NOMO-1 treated with dmso at 0.1 percent for 144 hours (cell line): ENCODE measurements at regions not wholly inside any gene's neighbourhood (a gene's known extent, or its start where the extent isn't known, plus 50 kb on each side); places are given as distances from the start of the nearest gene placed in this dataset.

Experiments used
- DNase-seq: peaks from one replicate; lab custom pipeline; 2025; ENCODE audit not compliant: unreplicated experiment; lab: John Stamatoyannopoulos, UW

- no peak for DNase-seq
Observed at GRCh38 chr3:177946497-177946896, 589.7 kb upstream of the KCNMB2 start.

- DNase-seq: no peak
Observed at GRCh38 chr3:177946936-177947335, 589.3 kb upstream of the KCNMB2 start.

DNA sequence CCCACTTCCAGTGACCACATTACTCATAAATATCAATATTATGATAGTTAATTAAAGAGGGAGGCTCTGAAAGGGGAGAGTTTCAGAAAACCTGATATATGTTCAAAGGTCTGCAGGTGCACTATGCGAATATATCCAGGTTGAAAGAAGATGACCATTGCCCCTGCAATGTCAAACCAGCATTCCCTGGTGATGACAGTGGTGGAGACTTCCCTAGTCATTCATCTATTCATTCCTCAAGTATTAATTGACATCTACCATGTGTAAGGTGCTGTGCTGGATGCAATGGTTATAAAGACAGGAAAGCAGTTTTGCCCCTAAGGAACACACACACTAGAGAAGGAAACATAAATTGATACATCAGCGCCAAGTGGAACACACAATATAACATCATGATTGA, 588.3 kb upstream of the KCNMB2 start:
- no peak for DNase-seq

GRCh38 chr3:177948716-177949425, 587.4 kb upstream of the KCNMB2 start:
- no peak for DNase-seq

DNA sequence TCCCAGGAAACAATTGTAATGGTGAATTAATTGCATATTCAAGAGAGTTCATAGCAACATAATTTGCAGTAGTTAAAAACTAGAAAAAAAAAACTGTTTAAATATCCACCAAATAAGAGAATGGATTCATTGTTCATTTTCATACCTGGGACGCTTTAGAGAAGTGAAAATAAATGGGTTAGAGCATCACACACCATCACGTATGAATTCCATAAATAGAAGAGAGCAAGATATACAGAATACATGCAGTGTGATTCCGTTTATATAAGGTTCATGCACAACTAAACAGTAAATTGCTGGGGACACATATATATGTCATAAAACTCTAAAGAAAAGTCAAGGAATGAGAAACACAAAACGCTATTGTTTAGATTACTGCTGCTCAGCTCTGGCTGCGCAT, 577.0 kb upstream of the KCNMB2 start:
- no peak for DNase-seq

GRCh38 chr3:177960014-177960413, 576.2 kb upstream of the KCNMB2 start:
- no peak for DNase-seq

- no peak for DNase-seq
Observed at GRCh38 chr3:177960722-177961121, 575.5 kb upstream of the KCNMB2 start.

DNA sequence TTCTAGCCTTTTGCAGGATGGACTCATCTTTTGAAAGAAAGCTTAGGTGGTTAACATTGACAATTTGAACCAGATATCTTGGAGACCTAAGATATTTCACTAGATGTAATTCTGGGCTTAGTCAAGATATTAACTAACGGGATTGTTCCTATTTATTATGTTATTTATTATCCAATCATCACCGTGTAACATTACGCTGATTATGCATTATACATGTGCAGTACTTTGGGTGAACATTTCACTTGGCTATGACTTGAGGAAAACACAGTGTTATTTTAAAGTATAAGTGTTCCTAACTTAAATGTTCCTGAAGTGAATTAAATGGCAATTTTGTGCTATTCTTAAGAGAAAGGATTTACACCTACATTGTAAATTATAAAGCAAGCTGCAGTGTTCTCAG, 574.5 kb upstream of the KCNMB2 start:
- DNase-seq: no peak

GRCh38 chr3:177966493-177966892, 569.7 kb upstream of the KCNMB2 start:
- no peak for DNase-seq

- DNase-seq: no peak
Observed at GRCh38 chr3:177968891-177969290, 567.3 kb upstream of the KCNMB2 start.

- no peak for DNase-seq
Observed at GRCh38 chr3:177973241-177973840, 562.9 kb upstream of the KCNMB2 start.

DNA sequence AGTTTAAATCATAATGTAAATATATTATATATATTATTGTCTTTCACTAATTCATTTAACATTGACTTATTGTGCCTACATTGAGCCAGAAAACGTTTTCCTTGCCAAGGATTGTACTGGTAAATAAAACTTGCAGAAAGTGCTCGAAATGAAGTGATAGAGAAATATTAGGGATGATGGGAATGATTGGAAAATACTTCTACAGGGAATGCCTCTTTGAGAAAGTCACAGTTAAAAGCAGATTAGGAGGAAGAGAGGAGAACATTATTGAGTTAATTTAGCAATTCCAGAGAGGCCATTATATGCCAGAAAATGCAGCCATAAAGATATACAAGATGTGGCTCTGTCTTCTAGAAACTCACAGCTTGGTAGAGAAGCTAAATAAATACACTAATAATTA, 560.0 kb upstream of the KCNMB2 start:
- DNase-seq: no peak

DNA sequence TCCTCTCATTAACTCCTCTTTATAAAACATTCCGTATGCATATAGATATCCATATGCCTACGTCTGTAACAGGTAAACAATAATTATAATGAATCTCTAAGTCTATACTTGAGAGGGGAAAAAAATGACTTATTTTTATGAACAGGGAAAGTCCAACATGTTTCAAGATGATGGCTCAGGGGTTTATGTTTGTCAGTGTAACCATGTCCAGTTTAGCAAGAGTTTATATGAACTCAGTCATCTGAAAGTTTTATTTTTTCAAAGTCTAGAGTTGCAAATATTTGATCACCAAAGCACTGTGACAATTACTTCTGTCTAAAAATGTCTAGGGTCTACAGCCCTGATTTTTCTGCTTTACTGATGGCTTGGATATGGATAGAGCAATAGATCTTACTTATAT, 559.4 kb upstream of the KCNMB2 start:
- DNase-seq: no peak

DNA sequence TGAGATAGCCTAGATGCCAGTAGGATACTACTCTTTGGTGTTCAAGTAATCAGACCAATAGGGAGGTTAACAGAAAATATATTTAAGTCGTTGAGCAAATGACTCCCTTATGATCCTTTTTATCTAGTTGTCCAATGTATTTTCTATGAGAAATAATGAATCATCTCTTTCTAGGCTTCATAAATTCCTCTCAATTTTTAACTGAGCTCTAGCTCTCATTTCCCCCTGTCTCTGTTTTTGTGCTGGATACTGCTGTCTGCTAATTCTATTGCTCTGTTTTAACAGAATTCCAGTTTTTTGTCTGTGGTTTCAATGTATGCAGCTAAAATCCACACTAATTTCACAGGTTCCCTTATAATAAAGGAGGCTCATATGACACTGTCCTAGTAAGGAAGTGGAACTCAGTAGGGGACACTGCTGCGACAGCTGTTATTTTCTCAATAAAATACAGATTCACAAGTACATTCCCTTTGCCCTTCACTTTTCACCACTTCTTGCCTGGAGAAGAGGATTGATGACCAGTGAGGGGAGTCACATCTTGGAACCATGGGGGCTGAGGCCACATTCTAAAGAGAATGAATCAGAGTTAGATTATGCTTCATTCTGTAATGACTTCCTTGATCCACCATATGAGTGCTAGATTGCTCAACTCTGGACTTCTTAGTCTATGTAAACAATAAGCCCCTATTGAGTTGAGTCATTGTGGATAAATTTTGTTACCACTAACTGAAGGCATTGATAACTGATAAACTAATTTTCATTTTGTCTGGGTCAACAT, 558.7 kb upstream of the KCNMB2 start:
- DNase-seq: peak; percentile 2

DNA sequence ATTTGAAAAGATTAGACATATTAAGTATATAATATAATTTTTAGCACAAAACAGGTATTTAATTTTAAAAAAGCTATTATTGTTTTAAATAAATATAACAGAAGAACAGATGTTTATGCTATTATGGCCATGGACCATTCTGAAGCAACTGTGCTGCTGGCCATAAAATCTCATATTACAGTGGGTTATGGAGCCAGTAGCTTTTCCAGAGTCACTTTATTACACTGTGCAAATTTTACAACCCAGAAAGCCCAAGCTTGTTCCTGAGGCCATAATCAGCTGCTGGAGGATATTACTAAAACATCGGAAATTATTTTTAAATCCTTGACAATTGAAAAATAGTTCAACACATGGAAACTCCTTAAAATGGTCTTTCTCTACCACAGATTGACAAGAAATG, 557.3 kb upstream of the KCNMB2 start:
- DNase-seq: no peak

GRCh38 chr3:177979703-177980102, 556.5 kb upstream of the KCNMB2 start:
- DNase-seq: no peak

GRCh38 chr3:177981576-177981975, 554.7 kb upstream of the KCNMB2 start:
- no peak for DNase-seq

- no peak for DNase-seq
Observed at GRCh38 chr3:177982034-177982433, 554.2 kb upstream of the KCNMB2 start.

DNA sequence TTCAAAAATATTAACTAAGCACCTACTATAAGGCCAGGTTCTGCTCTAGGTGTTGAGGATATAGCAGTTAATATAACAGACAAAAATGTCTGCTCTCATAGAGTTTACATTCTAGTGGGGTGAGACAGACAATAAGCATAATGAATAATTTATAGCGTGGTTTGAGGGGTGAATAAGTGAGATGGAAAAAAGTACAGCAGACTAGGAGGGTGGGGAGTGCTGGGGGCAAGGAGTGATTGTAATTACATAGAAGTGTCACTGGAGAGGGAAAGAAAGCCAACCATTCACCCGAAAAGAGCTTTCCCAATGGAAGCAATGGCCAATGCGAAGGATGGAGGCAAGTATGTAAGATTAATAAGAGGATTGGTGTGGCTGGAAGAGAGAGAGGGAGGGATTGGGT, 552.9 kb upstream of the KCNMB2 start:
- no peak for DNase-seq

DNA sequence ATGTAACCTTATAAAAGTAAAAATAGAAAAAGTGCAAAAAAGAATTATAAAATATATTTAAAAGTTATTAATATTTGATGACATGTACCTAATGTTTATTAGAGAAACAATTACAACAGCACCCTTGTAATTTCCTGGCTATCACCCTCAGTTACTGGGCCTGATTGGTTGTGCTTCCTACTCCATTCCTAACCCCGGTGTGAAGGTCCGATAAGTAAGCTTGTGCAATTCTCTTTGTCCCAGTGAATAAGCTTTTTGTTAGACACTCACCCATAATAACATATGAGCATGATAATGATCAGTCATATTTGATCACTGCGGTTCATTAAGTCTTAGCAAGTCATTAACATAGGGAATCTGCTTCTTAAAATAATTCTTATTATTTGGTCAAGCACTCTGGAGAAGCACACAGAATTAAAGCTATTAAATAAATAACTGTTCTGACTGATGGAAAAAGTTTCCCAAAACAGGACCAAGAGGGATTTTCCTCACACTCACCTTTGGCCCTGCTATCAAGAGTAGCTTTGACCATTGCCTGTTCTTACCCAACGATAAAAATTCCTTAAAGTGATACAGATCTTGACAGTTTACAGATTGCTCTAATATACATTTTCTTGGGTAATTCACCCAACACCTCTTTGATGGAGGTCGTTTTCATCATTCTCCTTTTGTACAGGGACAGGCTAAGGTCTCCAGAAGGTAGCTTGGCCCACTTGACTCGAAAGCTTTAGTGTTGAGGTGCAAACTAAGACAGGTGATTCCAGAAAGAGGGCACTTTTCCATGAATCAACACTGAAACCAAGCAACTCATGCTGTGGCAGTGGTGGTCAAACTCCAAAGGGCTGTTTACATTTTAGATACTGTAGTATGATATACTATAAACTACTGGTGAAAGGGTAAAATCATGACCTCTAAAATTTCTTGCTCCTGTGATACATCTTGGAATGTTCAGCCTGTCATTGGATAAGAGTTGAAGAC, 543.0 kb upstream of the KCNMB2 start:
- no peak for DNase-seq

- no peak for DNase-seq
Observed at GRCh38 chr3:177994976-177995375, 541.3 kb upstream of the KCNMB2 start.
